K562 (cell line): ENCODE measurements at regions not wholly inside any gene's neighbourhood (a gene's known extent, or its start where the extent isn't known, plus 50 kb on each side); places are given as distances from the start of the nearest gene placed in this dataset.

Source experiments
- ATAC-seq: fragments of 200-7000 bp; cut with Tn5 transposase; 3 replicates; pipeline ENCODE4 v1.9.1; 2020; ENCODE audit warnings: moderate library complexity
- BruUV-seq: library from RNA; stranded (reverse); fragments of 400-500 nt; replicated peaks from 2 replicates; lab custom pipeline; 2021; lab: Mats Ljungman, UMichigan
- CTCF ChIA-PET: fragments of 300-600 bp; formaldehyde crosslinking; extraction: SDS; loops from one replicate; lab custom pipeline; 2021; ENCODE audit warnings: low intra/inter-chr PET ratio; lab: Yijun Ruan, JAX
- POLR2A ChIA-PET: fragments of 300-600, 350-650 bp; sonication (Branson Sonifier 250); formaldehyde crosslinking; extraction: SDS; loops from one replicate; lab custom pipeline; 2021; ENCODE audit warnings: antibody characterized with exemption, inconsistent platforms; lab: Yijun Ruan, JAX
- DNase-seq, 4 experiments: peaks; one replicate each; pipeline versions ENCODE4 v3.0.0 to v3.0.0-alpha.2; 2011 to 2018; ENCODE audit warnings: low spot score in 3 of 4, mixed read lengths in 3 of 4; ENCODE audit errors: extremely low read depth in 1 of 4
- FAIRE-seq: peaks from 2 replicates; lab custom pipeline; 2011; peaks lifted over from hg19 to GRCh38; lab: Jason Lieb, UNC
- H2AFZ ChIP-seq: 2 replicates; pipeline ENCODE4 v1.6.0; 2011; ENCODE audit warnings: low read depth, low read length, control low read depth, inconsistent platforms
- H3K27ac ChIP-seq: fragments of 200-600 bp; 3 replicates; pipeline ENCODE4 v1.8.0; 2011; ENCODE audit warnings: low read depth, mild to moderate bottlenecking, control low read depth, inconsistent platforms, low read length, moderate library complexity, mixed read lengths; ENCODE audit errors: extremely low read depth
- H3K27me3 ChIP-seq, 2 experiments: fragments of 300-600 bp in 1 of 2; 2 replicates in 1 of 2; 3 replicates in 1 of 2; pipeline versions ENCODE4 v1.6.0 to v1.8.0; 2011; ENCODE audit warnings: inconsistent platforms in 2 of 2, low read length in 2 of 2, mild to moderate bottlenecking in 1 of 2, mixed read lengths in 1 of 2, moderate library complexity in 1 of 2; ENCODE audit not compliant: control insufficient read depth in 2 of 2, insufficient read depth in 2 of 2
- H3K36me3 ChIP-seq: fragments of 300-600 bp; 3 replicates; pipeline ENCODE4 v1.8.0; 2011; ENCODE audit warnings: mild to moderate bottlenecking, low read length, inconsistent platforms; ENCODE audit not compliant: control insufficient read depth, insufficient read depth
- H3K4me1 ChIP-seq, 2 experiments: fragments of 200-600 bp in 1 of 2; replicated peaks in 1 of 2; 2 replicates in 1 of 2; 3 replicates in 1 of 2; pipeline versions ENCODE4 v1.5.1 to v1.8.0; 2011; ENCODE audit warnings: inconsistent platforms in 2 of 2, low read length in 2 of 2, mild to moderate bottlenecking in 1 of 2, mixed read lengths in 1 of 2, moderate library complexity in 1 of 2; ENCODE audit not compliant: control insufficient read depth in 2 of 2, insufficient read depth in 2 of 2
- H3K4me2 ChIP-seq: 2 replicates; pipeline ENCODE4 v1.6.1; 2011; ENCODE audit warnings: low read length, control low read depth, inconsistent platforms, mixed read lengths; ENCODE audit not compliant: insufficient read depth
- H3K4me3 ChIP-seq: fragments of 200-600 bp; sonication (generic), shearing (Covaris generic); 2 replicates; pipeline ENCODE4 v1.5.1; 2016; ENCODE audit warnings: control low read depth, inconsistent platforms
- H3K79me2 ChIP-seq: fragments of 200-600 bp; 3 replicates; pipeline ENCODE4 v1.8.0; 2011; ENCODE audit warnings: low read length, inconsistent platforms; ENCODE audit not compliant: control insufficient read depth, insufficient read depth
- H3K9ac ChIP-seq, 2 experiments: 2 replicates each; pipeline versions ENCODE4 v1.6.0 to v1.6.1; 2011; ENCODE audit warnings: low read depth in 2 of 2, low read length in 2 of 2, control low read depth in 1 of 2, inconsistent platforms in 1 of 2, mild to moderate bottlenecking in 1 of 2, mixed read lengths in 1 of 2; ENCODE audit not compliant: insufficient read depth in 1 of 2
- H3K9me1 ChIP-seq: one replicate; pipeline ENCODE4 v1.6.0; 2011; ENCODE audit warnings: inconsistent platforms, mild to moderate bottlenecking, low read length, moderate library complexity; ENCODE audit not compliant: control insufficient read depth, insufficient read depth
- H3K9me3 ChIP-seq: replicated peaks from 2 replicates; pipeline ENCODE4 v1.5.1; 2011; ENCODE audit warnings: low read depth, low read length, inconsistent platforms; ENCODE audit not compliant: control insufficient read depth, insufficient read depth
- H4K20me1 ChIP-seq: replicated peaks from 2 replicates; pipeline ENCODE4 v1.6.1; 2011; ENCODE audit warnings: low read length, inconsistent platforms, mixed read lengths; ENCODE audit not compliant: control insufficient read depth, insufficient read depth
- FOSL1 ChIP-seq: fragments of 200-800 bp; sonication (Bioruptor generic); conservative IDR thresholded peaks from 2 replicates; pipeline ENCODE4 v1.6.1; 2016; ENCODE audit warnings: missing genetic modification characterization, missing compliant biosample characterization
- FOXA1 ChIP-seq: fragments of 450-650 bp; IDR thresholded peaks from 2 replicates; pipeline ENCODE4 v1.6.1; 2016; ENCODE audit warnings: mild to moderate bottlenecking, borderline replicate concordance
- MCM2 ChIP-seq: fragments of 450-650 bp; IDR thresholded peaks from 2 replicates; pipeline ENCODE4 v1.6.1; 2017; ENCODE audit warnings: low read depth, mild to moderate bottlenecking
- MLX ChIP-seq, 2 experiments: fragments of 450-650 bp in 1 of 2; sonication (generic) in 1 of 2; formaldehyde crosslinking; conservative IDR thresholded peaks; 2 replicates each; pipeline versions ENCODE4 v1.4.0 to v1.8.1; 2020 to 2022; ENCODE audit warnings: mild to moderate bottlenecking in 1 of 2, missing genetic modification reagents in 1 of 2
- PKNOX1 ChIP-seq: fragments of 450-650 bp; IDR thresholded peaks from 2 replicates; pipeline ENCODE4 v1.6.1; 2016
- WGBS: fragments of 100-300 bp; shearing (Covaris generic); methylation state at CpG from one replicate; pipeline ENCODE4 v1.1.6; 2016; ENCODE audit warnings: low coverage, mixed read lengths; ENCODE audit not compliant: insufficient coverage; ENCODE audit errors: missing lambda C conversion rate; 5-methylcytosine and 5-hydroxymethylcytosine counted together
- in situ Hi-C: fragments of 300-500 bp; cut with MboI; formaldehyde crosslinking; loops from 4 replicates; pipeline ENCODE4 v1.15.0; 2018; ENCODE audit warnings: inconsistent platforms, mixed read lengths
- intact Hi-C: fragments of 100-400 bp; cut with micrococcal nuclease; formaldehyde crosslinking; loops from 2 replicates; pipeline ENCODE4 v1.14.2; 2022
- TF ChIP-seq, protein P1 (sequence below), 2 experiments: fragments of 450-650 bp in 1 of 2; sonication (generic) in 1 of 2; formaldehyde crosslinking in 1 of 2; IDR thresholded peaks in 1 of 2; conservative IDR thresholded peaks in 1 of 2; 2 replicates each; pipeline versions ENCODE4 v1.6.1 to v1.8.1; 2016 to 2023; ENCODE audit warnings: mild to moderate bottlenecking in 2 of 2, moderate library complexity in 2 of 2, inconsistent platforms in 1 of 2, missing genetic modification reagents in 1 of 2
- TF ChIP-seq, protein P2 (sequence below), 2 experiments: fragments of 200-800 bp in 1 of 2; sonication (Bioruptor generic) in 1 of 2; sonication (generic) in 1 of 2; formaldehyde crosslinking in 1 of 2; IDR thresholded peaks in 1 of 2; conservative IDR thresholded peaks in 1 of 2; 2 replicates each; pipeline versions ENCODE4 v1.5.0 to v1.6.1; 2016 to 2020; ENCODE audit warnings: missing compliant biosample characterization in 1 of 2, missing genetic modification characterization in 1 of 2, missing genetic modification reagents in 1 of 2
- TF ChIP-seq, protein P3 (sequence below), 2 experiments: IDR thresholded peaks; 2 replicates each; pipeline ENCODE4 v1.6.1; 2012; ENCODE audit warnings: improper control_type of control experiment in 2 of 2, low read depth in 2 of 2, low read length in 2 of 2, borderline replicate concordance in 1 of 2

DNA sequence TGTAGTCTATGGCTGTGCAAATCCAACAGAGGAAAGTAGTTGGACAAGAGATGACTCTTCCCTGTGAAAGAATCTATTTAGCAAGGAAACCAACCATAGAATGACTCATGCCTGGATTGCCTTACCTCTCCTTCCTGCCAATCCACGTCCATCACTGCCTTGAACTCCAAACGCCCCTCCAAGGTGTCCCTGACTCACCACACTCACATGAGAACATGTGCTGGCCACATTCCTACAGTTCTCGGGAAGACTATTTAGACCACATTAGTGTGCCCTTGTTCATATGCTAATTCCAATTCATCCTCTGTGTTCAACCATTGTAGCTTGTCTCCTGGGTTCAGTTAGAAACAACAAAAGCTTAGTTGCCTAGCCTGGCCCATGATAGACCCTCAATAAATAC lies 157.3 kb downstream of the SLC30A10 start:
- H3K27ac ChIP-seq: no peak overlapping the region
- no peak overlapping the region for H3K4me2 ChIP-seq
- no peaks in the 10 kb centered on the region; a peak in 2 of 5 replicates for H3K27me3 ChIP-seq
- BruUV-seq: no TSS peak
- no peaks in the 10 kb centered on the region for H3K9me1 ChIP-seq
- H3K4me3 ChIP-seq: no peak overlapping the region
- H3K4me1 ChIP-seq: no peaks in the 10 kb centered on the region
- no peaks in the 10 kb centered on the region for H3K36me3 ChIP-seq
- DNase-seq: no peak
- CTCF ChIA-PET: no interaction called here
- POLR2A ChIA-PET: interaction anchor here (1.2 kb wide), 1 partner anchor 11 kb away, joined by 3 read pairs; no protein-coding TSS in a partner anchor
- intact Hi-C loops (loop anchor here (5.0 kb wide), 1 partner anchor 41 kb away; no protein-coding TSS in a partner anchor), in situ Hi-C loops (no loop called here)
- H3K9me3 ChIP-seq: no peaks in the 10 kb centered on the region
- no peaks in the 10 kb centered on the region for H4K20me1 ChIP-seq
- H2AFZ ChIP-seq: no peak overlapping the region
- no peaks in the 10 kb centered on the region for H3K79me2 ChIP-seq
- WGBS: 0% methylated on average over 3 of the region's 3 CpGs
- no peak for FAIRE-seq
- no peak overlapping the region for H3K9ac ChIP-seq
- ATAC-seq: no peak
- TF ChIP-seq MLX (CRISPR knock-in tag; conservative IDR thresholded peaks at IDR 0.05): no peak
- 0 out of 2 replicates have a peak, but pooled peaks have one; percentile 13 for TF ChIP-seq PKNOX1
- TF ChIP-seq, protein P1, sequence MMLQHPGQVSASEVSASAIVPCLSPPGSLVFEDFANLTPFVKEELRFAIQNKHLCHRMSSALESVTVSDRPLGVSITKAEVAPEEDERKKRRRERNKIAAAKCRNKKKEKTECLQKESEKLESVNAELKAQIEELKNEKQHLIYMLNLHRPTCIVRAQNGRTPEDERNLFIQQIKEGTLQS (IDR thresholded peaks at IDR 0.05): peak; percentile 32; the same call in 1 of the 2 replicates
- TF ChIP-seq, protein P1 (CRISPR knock-in tag; conservative IDR thresholded peaks at IDR 0.05): no peak
- TF ChIP-seq, protein P2, sequence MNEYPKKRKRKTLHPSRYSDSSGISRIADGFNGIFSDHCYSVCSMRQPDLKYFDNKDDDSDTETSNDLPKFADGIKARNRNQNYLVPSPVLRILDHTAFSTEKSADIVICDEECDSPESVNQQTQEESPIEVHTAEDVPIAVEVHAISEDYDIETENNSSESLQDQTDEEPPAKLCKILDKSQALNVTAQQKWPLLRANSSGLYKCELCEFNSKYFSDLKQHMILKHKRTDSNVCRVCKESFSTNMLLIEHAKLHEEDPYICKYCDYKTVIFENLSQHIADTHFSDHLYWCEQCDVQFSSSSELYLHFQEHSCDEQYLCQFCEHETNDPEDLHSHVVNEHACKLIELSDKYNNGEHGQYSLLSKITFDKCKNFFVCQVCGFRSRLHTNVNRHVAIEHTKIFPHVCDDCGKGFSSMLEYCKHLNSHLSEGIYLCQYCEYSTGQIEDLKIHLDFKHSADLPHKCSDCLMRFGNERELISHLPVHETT (CRISPR knock-in tag; conservative IDR thresholded peaks at IDR 0.05 in 1 of 2, IDR thresholded peaks at IDR 0.05 in 1 of 2): no peak
- TF ChIP-seq FOXA1: no peak
- TF ChIP-seq, protein P3, sequence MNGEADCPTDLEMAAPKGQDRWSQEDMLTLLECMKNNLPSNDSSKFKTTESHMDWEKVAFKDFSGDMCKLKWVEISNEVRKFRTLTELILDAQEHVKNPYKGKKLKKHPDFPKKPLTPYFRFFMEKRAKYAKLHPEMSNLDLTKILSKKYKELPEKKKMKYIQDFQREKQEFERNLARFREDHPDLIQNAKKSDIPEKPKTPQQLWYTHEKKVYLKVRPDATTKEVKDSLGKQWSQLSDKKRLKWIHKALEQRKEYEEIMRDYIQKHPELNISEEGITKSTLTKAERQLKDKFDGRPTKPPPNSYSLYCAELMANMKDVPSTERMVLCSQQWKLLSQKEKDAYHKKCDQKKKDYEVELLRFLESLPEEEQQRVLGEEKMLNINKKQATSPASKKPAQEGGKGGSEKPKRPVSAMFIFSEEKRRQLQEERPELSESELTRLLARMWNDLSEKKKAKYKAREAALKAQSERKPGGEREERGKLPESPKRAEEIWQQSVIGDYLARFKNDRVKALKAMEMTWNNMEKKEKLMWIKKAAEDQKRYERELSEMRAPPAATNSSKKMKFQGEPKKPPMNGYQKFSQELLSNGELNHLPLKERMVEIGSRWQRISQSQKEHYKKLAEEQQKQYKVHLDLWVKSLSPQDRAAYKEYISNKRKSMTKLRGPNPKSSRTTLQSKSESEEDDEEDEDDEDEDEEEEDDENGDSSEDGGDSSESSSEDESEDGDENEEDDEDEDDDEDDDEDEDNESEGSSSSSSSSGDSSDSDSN (IDR thresholded peaks at IDR 0.05; ENCODE audit: borderline replicate concordance in 1 of 2, low read depth in 2 of 2, low read length in 2 of 2): no peak
- no peak for TF ChIP-seq MCM2
- 0 out of 2 replicates have a peak, but pooled peaks have one; percentile 16 for TF ChIP-seq FOSL1
